ENCODE measurements at regions not wholly inside any gene's neighbourhood (a gene's known extent, or its start where the extent isn't known, plus 50 kb on each side); places are given as distances from the start of the nearest gene placed in this dataset.

DNA sequence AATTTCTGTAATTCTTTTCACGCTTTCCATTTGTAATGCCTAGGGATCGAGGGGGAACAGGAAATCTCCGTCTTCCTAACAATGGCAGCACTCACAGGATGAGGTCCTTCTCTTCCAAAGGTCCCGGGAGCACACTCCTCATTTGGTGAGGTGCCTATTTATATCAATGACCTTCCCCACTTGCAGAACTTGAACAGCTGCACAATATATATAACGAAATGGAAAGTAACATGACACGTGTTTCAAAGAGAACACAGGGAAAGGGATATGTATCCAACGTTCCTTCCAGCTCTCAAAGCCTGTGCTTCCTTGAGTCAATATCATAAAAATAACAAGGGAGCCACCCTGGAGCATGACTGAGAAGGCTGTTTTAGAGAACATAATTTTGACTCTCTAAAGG lies 78.6 kb upstream of the RBM24 start:
- Histone ChIP-seq H3K27ac (peak overlapping the region; percentile 68), H3K27me3 (no peaks in the 10 kb centered on the region), H3K9me3 (no peaks in the 10 kb centered on the region), H3K9ac (ENCODE audit: low read depth in 2 of 2, low read length in 2 of 2) (peak overlapping the region in 1 of 2 donors; percentile 21), H3K4me1 (no peaks in the 10 kb centered on the region), H3K4me3 (no peak overlapping the region), H3K36me3 (no peaks in the 10 kb centered on the region)
- peak; percentile 46 for DNase-seq
- TF ChIP-seq, protein P1, sequence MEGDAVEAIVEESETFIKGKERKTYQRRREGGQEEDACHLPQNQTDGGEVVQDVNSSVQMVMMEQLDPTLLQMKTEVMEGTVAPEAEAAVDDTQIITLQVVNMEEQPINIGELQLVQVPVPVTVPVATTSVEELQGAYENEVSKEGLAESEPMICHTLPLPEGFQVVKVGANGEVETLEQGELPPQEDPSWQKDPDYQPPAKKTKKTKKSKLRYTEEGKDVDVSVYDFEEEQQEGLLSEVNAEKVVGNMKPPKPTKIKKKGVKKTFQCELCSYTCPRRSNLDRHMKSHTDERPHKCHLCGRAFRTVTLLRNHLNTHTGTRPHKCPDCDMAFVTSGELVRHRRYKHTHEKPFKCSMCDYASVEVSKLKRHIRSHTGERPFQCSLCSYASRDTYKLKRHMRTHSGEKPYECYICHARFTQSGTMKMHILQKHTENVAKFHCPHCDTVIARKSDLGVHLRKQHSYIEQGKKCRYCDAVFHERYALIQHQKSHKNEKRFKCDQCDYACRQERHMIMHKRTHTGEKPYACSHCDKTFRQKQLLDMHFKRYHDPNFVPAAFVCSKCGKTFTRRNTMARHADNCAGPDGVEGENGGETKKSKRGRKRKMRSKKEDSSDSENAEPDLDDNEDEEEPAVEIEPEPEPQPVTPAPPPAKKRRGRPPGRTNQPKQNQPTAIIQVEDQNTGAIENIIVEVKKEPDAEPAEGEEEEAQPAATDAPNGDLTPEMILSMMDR (IDR thresholded peaks at IDR 0.05), result no peak
- intact Hi-C loops (cut with DNase I), result no loop called here

DNA sequence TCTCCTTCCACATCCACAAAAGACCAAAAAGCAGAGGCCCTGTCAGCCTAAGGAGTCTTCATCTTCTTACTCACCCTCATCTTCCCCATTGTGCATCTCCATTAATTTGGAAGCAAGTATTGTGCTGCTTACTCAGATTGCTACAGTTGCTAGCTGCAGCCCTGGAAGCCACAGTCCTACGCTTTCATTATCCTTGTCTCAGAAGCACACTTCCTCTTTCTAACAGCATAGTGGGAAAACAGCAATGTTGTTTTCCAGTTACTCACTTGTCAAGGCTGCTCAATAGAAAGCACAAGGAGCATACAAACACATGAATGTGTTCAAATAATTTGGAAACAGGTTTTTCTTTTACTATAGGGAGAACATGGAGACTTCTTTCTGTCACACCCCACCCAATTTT lies 76.6 kb upstream of the RBM24 start:
- Histone ChIP-seq H3K9me3 (no peaks in the 10 kb centered on the region), H3K4me1 (no peaks in the 10 kb centered on the region), H3K9ac (ENCODE audit: low read depth in 2 of 2, low read length in 2 of 2) (no peak overlapping the region), H3K27me3 (no peaks in the 10 kb centered on the region), H3K36me3 (no peaks in the 10 kb centered on the region), H3K27ac (peak overlapping the region; percentile 68), H3K4me3 (no peak overlapping the region)
- DNase-seq, result no peak
- TF ChIP-seq, protein P1 (IDR thresholded peaks at IDR 0.05), result no peak
- intact Hi-C loops (cut with DNase I), result no loop called here

- Histone ChIP-seq H3K4me1 (no peaks in the 10 kb centered on the region), H3K9ac (ENCODE audit: low read depth in 2 of 2, low read length in 2 of 2) (no peak overlapping the region), H3K27ac (no peak overlapping the region), H3K36me3 (no peaks in the 10 kb centered on the region), H3K27me3 (no peaks in the 10 kb centered on the region), H3K4me3 (no peak overlapping the region), H3K9me3 (no peaks in the 10 kb centered on the region)
- DNase-seq, result no peak
- TF ChIP-seq, protein P1 (IDR thresholded peaks at IDR 0.05), result no peak
- intact Hi-C loops (cut with DNase I), result no loop called here
Measured at GRCh38 chr6:17206566-17207072, 74.5 kb upstream of the RBM24 start.

DNA sequence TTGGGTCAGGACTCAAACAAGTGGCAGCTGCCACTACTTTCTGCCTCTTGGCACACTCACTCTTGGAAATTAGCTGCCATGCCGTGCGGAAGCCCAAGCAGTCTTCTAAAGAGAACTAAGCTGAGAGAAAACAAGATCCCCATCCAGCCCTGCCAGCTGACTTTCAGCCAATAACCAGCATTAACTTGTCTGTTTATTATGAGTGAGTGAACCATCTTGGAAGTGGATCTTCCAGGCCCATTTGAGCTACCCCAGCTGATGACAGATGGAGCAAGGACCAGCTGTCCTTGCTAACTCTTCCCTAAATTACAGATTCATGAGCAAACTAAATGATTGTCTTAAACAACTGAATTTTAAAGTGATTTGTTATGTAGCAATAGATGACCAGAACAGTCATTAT lies 73.9 kb upstream of the RBM24 start:
- no peaks in the 10 kb centered on the region for H3K4me1 ChIP-seq
- no peak overlapping the region for H3K9ac ChIP-seq (ENCODE audit: low read depth in 2 of 2, low read length in 2 of 2)
- intact Hi-C loops (cut with DNase I), result no loop called here
- no peak for DNase-seq
- H3K27ac ChIP-seq, result no peak overlapping the region
- no peaks in the 10 kb centered on the region for H3K27me3 ChIP-seq
- no peak overlapping the region for H3K4me3 ChIP-seq
- TF ChIP-seq, protein P1 (IDR thresholded peaks at IDR 0.05), result no peak
- no peaks in the 10 kb centered on the region for H3K36me3 ChIP-seq
- H3K9me3 ChIP-seq, result no peaks in the 10 kb centered on the region

GRCh38 chr6:17210683-17211082 lies 70.5 kb upstream of the RBM24 start:
- no peak for DNase-seq
- TF ChIP-seq, protein P1 (IDR thresholded peaks at IDR 0.05), result no peak
- H3K27me3 ChIP-seq, result no peaks in the 10 kb centered on the region
- no peak overlapping the region for H3K27ac ChIP-seq
- H3K36me3 ChIP-seq, result no peaks in the 10 kb centered on the region
- intact Hi-C loops (cut with DNase I), result no loop called here
- H3K9ac ChIP-seq (ENCODE audit: low read depth in 2 of 2, low read length in 2 of 2), result no peak overlapping the region
- H3K4me3 ChIP-seq, result no peak overlapping the region
- no peaks in the 10 kb centered on the region for H3K9me3 ChIP-seq
- no peaks in the 10 kb centered on the region for H3K4me1 ChIP-seq
